ENCODE measurements at regions not wholly inside any gene's neighbourhood (a gene's known extent, or its start where the extent isn't known, plus 50 kb on each side); places are given as distances from the start of the nearest gene placed in this dataset.

DNA sequence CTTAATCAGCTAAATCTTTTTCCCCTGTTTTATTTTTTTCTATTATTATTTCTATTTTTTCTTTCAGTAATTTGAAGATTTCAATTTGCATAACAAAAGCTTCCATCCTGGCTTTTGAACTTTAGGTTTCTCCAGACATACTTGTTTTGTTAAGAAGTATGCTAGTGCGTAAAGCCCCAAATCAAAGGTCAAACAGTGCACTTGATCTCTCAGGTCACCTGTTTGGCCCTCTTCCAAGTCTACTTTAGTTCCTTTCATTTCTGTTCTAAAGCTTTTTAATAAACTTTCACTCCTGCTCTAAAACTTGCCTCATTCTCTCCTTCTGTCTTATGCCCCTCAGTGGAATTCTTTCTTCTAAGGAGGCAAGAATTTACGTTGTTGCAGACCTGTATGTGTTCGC, 54.6 kb upstream of the ATXN7L3B start:
- TF ChIP-seq JUNB (IDR thresholded peaks at IDR 0.05), result no peak
- TF ChIP-seq, protein P1, sequence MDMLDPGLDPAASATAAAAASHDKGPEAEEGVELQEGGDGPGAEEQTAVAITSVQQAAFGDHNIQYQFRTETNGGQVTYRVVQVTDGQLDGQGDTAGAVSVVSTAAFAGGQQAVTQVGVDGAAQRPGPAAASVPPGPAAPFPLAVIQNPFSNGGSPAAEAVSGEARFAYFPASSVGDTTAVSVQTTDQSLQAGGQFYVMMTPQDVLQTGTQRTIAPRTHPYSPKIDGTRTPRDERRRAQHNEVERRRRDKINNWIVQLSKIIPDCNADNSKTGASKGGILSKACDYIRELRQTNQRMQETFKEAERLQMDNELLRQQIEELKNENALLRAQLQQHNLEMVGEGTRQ (IDR thresholded peaks at IDR 0.05), result no peak
- no peak for TF ChIP-seq TP53 (CRISPR knock-in tag; IDR thresholded peaks at IDR 0.05)

Measured in A549 (cell line).